HepG2 (cell line): ENCODE measurements at regions not wholly inside any gene's neighbourhood (a gene's known extent, or its start where the extent isn't known, plus 50 kb on each side); places are given as distances from the start of the nearest gene placed in this dataset.

Experiments
- ATAC-seq: fragments of 200-7000 bp; cut with Tn5 transposase; 3 replicates; pipeline ENCODE4 v1.9.1; 2020; ENCODE audit warnings: mild to moderate bottlenecking, moderate library complexity
- BruUV-seq: library from RNA; stranded (reverse); fragments of 400-500 nt; replicated peaks from 2 replicates; lab custom pipeline; 2021; lab: Mats Ljungman, UMichigan
- CTCF ChIA-PET: fragments of 300-600 bp; formaldehyde crosslinking; extraction: SDS; loops from one replicate; lab custom pipeline; 2021; ENCODE audit warnings: low total read pairs, inconsistent platforms, low intra/inter-chr PET ratio; lab: Yijun Ruan, JAX
- POLR2A ChIA-PET: fragments of 350-600 bp; sonication (Branson Sonifier 250); formaldehyde crosslinking; loops from one replicate; lab custom pipeline; 2020; ENCODE audit warnings: antibody characterized with exemption, inconsistent platforms; lab: Yijun Ruan, JAX
- DNase-seq: peaks from one replicate; pipeline ENCODE4 v3.0.0-alpha.2; 2015; ENCODE audit warnings: low spot score
- FAIRE-seq: peaks from 3 replicates; lab custom pipeline; 2011; peaks lifted over from hg19 to GRCh38; lab: Jason Lieb, UNC
- H2AFZ ChIP-seq: one replicate; pipeline ENCODE4 v1.6.1; 2011; ENCODE audit warnings: low read length, inconsistent platforms
- H3K27ac ChIP-seq: fragments of 300-600 bp; 3 replicates; pipeline ENCODE4 v1.8.0; 2011; ENCODE audit warnings: mixed run types, mild to moderate bottlenecking, mixed read lengths, low read length, inconsistent platforms; ENCODE audit not compliant: insufficient read depth; ENCODE audit errors: extremely low read length
- H3K27me3 ChIP-seq, 2 experiments: fragments of 200-600 bp in 1 of 2; 2 replicates in 1 of 2; 3 replicates in 1 of 2; pipeline versions ENCODE4 v1.6.0 to v1.8.0; 2011; ENCODE audit warnings: low read length in 2 of 2, mild to moderate bottlenecking in 2 of 2, moderate library complexity in 2 of 2, inconsistent platforms in 1 of 2; ENCODE audit not compliant: insufficient read depth in 2 of 2, control insufficient read depth in 1 of 2
- H3K36me3 ChIP-seq, 2 experiments: fragments of 200-600 bp in 1 of 2; replicated peaks in 1 of 2; 2 replicates in 1 of 2; 3 replicates in 1 of 2; pipeline versions ENCODE4 v1.5.1 to v1.8.0; 2011; ENCODE audit warnings: low read length in 2 of 2, inconsistent platforms in 1 of 2; ENCODE audit not compliant: insufficient read depth in 2 of 2, control insufficient read depth in 1 of 2
- H3K4me1 ChIP-seq: 2 replicates; pipeline ENCODE4 v1.5.1; 2012; ENCODE audit warnings: low read length, inconsistent platforms; ENCODE audit not compliant: insufficient read depth
- H3K4me2 ChIP-seq: 2 replicates; pipeline ENCODE4 v1.6.0; 2011; ENCODE audit warnings: low read depth, low read length, inconsistent platforms
- H3K4me3 ChIP-seq, 3 experiments: fragments of 200-600 bp in 1 of 3; sonication (generic), shearing (Covaris generic) in 1 of 3; replicated peaks in 1 of 3; 2 replicates each; pipeline ENCODE4 v1.5.1; 2011 to 2016; ENCODE audit warnings: low read length in 3 of 3, inconsistent platforms in 2 of 3, low read depth in 2 of 3, mild to moderate bottlenecking in 2 of 3, control low read depth in 1 of 3, mixed read lengths in 1 of 3; ENCODE audit not compliant: insufficient read depth in 1 of 3
- H3K79me2 ChIP-seq: one replicate; pipeline ENCODE4 v1.6.1; 2011; ENCODE audit warnings: low read length, inconsistent platforms; ENCODE audit not compliant: insufficient read depth
- H3K9ac ChIP-seq: 2 replicates; pipeline ENCODE4 v1.6.0; 2011; ENCODE audit warnings: mild to moderate bottlenecking, low read depth, low read length, inconsistent platforms; ENCODE audit not compliant: insufficient read depth
- H3K9me3 ChIP-seq: 2 replicates; pipeline ENCODE4 v1.5.1; 2012; ENCODE audit warnings: mild to moderate bottlenecking, low read length
- H4K20me1 ChIP-seq: 2 replicates; pipeline ENCODE4 v1.6.0; 2011; ENCODE audit warnings: inconsistent platforms, mild to moderate bottlenecking, low read length, moderate library complexity; ENCODE audit not compliant: insufficient read depth
- AHR ChIP-seq: IDR thresholded peaks from 2 replicates; pipeline ENCODE4 v1.6.1; 2018; ENCODE audit warnings: missing genetic modification reagents, missing compliant biosample characterization
- ETV6 ChIP-seq: sonication (generic); formaldehyde crosslinking; conservative IDR thresholded peaks from 2 replicates; pipeline ENCODE4 v1.4.0; 2020; ENCODE audit warnings: missing genetic modification reagents
- NCOA2 ChIP-seq: sonication (generic); formaldehyde crosslinking; IDR thresholded peaks from 2 replicates; pipeline ENCODE4 v1.8.0; 2022; ENCODE audit warnings: inconsistent platforms
- SKIL ChIP-seq: sonication (generic); formaldehyde crosslinking; IDR thresholded peaks from 2 replicates; pipeline ENCODE4 v1.8.0; 2022; ENCODE audit warnings: missing genetic modification reagents, mild to moderate bottlenecking, moderate library complexity, borderline replicate concordance
- SRSF1 ChIP-seq: fragments of 200-400 bp; formaldehyde crosslinking; optimal IDR thresholded peaks from 2 replicates; pipeline ENCODE3; 2017; ENCODE audit warnings: mild to moderate bottlenecking, low read depth, low read length, moderate library complexity
- TFDP1 ChIP-seq: IDR thresholded peaks from 2 replicates; pipeline ENCODE4 v1.6.1; 2016; ENCODE audit warnings: missing compliant biosample characterization, missing genetic modification reagents, borderline replicate concordance
- YEATS4 ChIP-seq: sonication (generic); formaldehyde crosslinking; IDR thresholded peaks from 2 replicates; pipeline ENCODE4 v1.4.0; 2020; ENCODE audit warnings: missing genetic modification reagents, borderline replicate concordance
- ZBED4 ChIP-seq: sonication (generic); formaldehyde crosslinking; IDR thresholded peaks from 2 replicates; pipeline ENCODE4 v1.4.0; 2020; ENCODE audit warnings: missing genetic modification reagents, borderline replicate concordance
- ZBTB20 ChIP-seq: sonication (generic); formaldehyde crosslinking; IDR thresholded peaks from 2 replicates; pipeline ENCODE4 v1.8.1; 2023; ENCODE audit warnings: missing genetic modification reagents, low read depth, mild to moderate bottlenecking, borderline replicate concordance
- ZBTB7B ChIP-seq: sonication (generic); formaldehyde crosslinking; IDR thresholded peaks from 2 replicates; pipeline ENCODE4 v1.4.0; 2020; ENCODE audit warnings: missing genetic modification reagents
- ZFP91 ChIP-seq: sonication (generic); formaldehyde crosslinking; IDR thresholded peaks from 2 replicates; pipeline ENCODE4 v1.9.0; 2022; ENCODE audit warnings: missing genetic modification reagents, mild to moderate bottlenecking, borderline replicate concordance
- ZNF724P ChIP-seq: sonication (generic); formaldehyde crosslinking; IDR thresholded peaks from 2 replicates; pipeline ENCODE4 v1.8.0; 2022; ENCODE audit warnings: missing genetic modification reagents, borderline replicate concordance
- WGBS: methylation state at CpG from one replicate; pipeline ENCODE4 v1.1.6; 2017; ENCODE audit warnings: low lambda C conversion rate; 5-methylcytosine and 5-hydroxymethylcytosine counted together
- in situ Hi-C: cut with HindIII; loops from 2 replicates; pipeline ENCODE4 v1.10.0; 2017; ENCODE audit warnings: low pct_unique_long_range_greater_than_20kb; ENCODE audit not compliant: extremely low pct_ligation_motif_present
- intact Hi-C: fragments of 100-400 bp; cut with micrococcal nuclease; formaldehyde crosslinking; loops from one replicate; pipeline ENCODE4 v1.10.0; 2022; ENCODE audit not compliant: unreplicated experiment

GRCh38 chr2:242031481-242032019, 162.0 kb downstream of the RTP5 start (continued):
- TF ChIP-seq ZFP91 (CRISPR knock-in tag) (no peak), ZBTB7B (CRISPR knock-in tag) (no peak), ZNF724P (CRISPR knock-in tag) (no peak), ZBTB20 (CRISPR knock-in tag) (no peak)
- TF ChIP-seq, all 625 proteins: peak for 0

GRCh38 chr2:242032780-242033656, 163.5 kb downstream of the RTP5 start:
- no peaks in the 10 kb centered on the region for H3K9me3 ChIP-seq
- no peaks in the 10 kb centered on the region for H3K79me2 ChIP-seq
- H3K27me3 ChIP-seq, result peaks cover 18 to 77% of the 10 kb centered on the region in 2 experiments
- H3K36me3 ChIP-seq, result no peaks in the 10 kb centered on the region
- ATAC-seq (no peak), FAIRE-seq (no peak), DNase-seq (no peak)
- H3K4me3 ChIP-seq, result no peak overlapping the region
- ChIA-PET POLR2A (no interaction called here), CTCF (no interaction called here)
- no peak overlapping the region for H3K9ac ChIP-seq
- peaks cover 38% of the 10 kb centered on the region for H3K4me1 ChIP-seq
- no peak overlapping the region for H3K4me2 ChIP-seq
- 45% methylated on average over 20 of the region's 20 CpGs for WGBS
- intact Hi-C loops, result no loop called here
- no TSS peak for BruUV-seq
- H3K27ac ChIP-seq, result no peak overlapping the region
- no peaks in the 10 kb centered on the region for H4K20me1 ChIP-seq
- in situ Hi-C loops, result no loop called here
- H2AFZ ChIP-seq, result no peak overlapping the region
- no peak for TF ChIP-seq ETV6 (CRISPR knock-in tag)
- TF ChIP-seq ZBED4, result no peak
- no peak for TF ChIP-seq SRSF1
- TF ChIP-seq TFDP1, result no peak
- TF ChIP-seq NCOA2 (CRISPR knock-in tag), result no peak
- no peak for TF ChIP-seq AHR
- no peak for TF ChIP-seq SKIL (CRISPR knock-in tag)
- no peak for TF ChIP-seq YEATS4 (CRISPR knock-in tag)
